LNCaP clone FGC (cell line): ENCODE measurements at regions not wholly inside any gene's neighbourhood (a gene's known extent, or its start where the extent isn't known, plus 50 kb on each side); places are given as distances from the start of the nearest gene placed in this dataset.

Experiments used
- DNase-seq: peaks from one replicate; pipeline ENCODE4 v3.0.0-alpha.2; 2011; ENCODE audit warnings: low read depth
- H3K4me3 ChIP-seq: 2 replicates; pipeline ENCODE4 v1.5.1; 2011; ENCODE audit warnings: mild to moderate bottlenecking, low read depth, low read length, control low read depth
- CTCF ChIP-seq: IDR thresholded peaks from 2 replicates; pipeline ENCODE4 v1.5.1; 2012; ENCODE audit warnings: mild to moderate bottlenecking; ENCODE audit not compliant: control insufficient read depth, insufficient read depth; ENCODE audit errors: extremely low read depth

- no peak overlapping the region for H3K4me3 ChIP-seq
- no peak for TF ChIP-seq CTCF
- no peak for DNase-seq
Measured at GRCh38 chr15:66848686-66849392, 146.8 kb downstream of the SMAD6 start.

GRCh38 chr15:66849393-66849745 lies 147.3 kb downstream of the SMAD6 start:
- no peak for DNase-seq
- no peak for TF ChIP-seq CTCF
- H3K4me3 ChIP-seq: no peak overlapping the region

GRCh38 chr15:66849746-66850077 lies 147.7 kb downstream of the SMAD6 start:
- no peak for DNase-seq
- H3K4me3 ChIP-seq: no peak overlapping the region
- TF ChIP-seq CTCF: no peak

- DNase-seq: no peak
- no peak for TF ChIP-seq CTCF
- H3K4me3 ChIP-seq: no peak overlapping the region
Measured at GRCh38 chr15:66850078-66850991, 148.3 kb downstream of the SMAD6 start.

- TF ChIP-seq CTCF: no peak
- no peak for DNase-seq
- no peak overlapping the region for H3K4me3 ChIP-seq
Measured at GRCh38 chr15:66850996-66851310, 148.9 kb downstream of the SMAD6 start.

GRCh38 chr15:66851311-66852063 lies 149.5 kb downstream of the SMAD6 start:
- peak; percentile 40 for DNase-seq
- H3K4me3 ChIP-seq: no peak overlapping the region
- peak; percentile 98 for TF ChIP-seq CTCF
